ENCODE measurements at regions not wholly inside any gene's neighbourhood (a gene's known extent, or its start where the extent isn't known, plus 50 kb on each side); places are given as distances from the start of the nearest gene placed in this dataset.

DNA sequence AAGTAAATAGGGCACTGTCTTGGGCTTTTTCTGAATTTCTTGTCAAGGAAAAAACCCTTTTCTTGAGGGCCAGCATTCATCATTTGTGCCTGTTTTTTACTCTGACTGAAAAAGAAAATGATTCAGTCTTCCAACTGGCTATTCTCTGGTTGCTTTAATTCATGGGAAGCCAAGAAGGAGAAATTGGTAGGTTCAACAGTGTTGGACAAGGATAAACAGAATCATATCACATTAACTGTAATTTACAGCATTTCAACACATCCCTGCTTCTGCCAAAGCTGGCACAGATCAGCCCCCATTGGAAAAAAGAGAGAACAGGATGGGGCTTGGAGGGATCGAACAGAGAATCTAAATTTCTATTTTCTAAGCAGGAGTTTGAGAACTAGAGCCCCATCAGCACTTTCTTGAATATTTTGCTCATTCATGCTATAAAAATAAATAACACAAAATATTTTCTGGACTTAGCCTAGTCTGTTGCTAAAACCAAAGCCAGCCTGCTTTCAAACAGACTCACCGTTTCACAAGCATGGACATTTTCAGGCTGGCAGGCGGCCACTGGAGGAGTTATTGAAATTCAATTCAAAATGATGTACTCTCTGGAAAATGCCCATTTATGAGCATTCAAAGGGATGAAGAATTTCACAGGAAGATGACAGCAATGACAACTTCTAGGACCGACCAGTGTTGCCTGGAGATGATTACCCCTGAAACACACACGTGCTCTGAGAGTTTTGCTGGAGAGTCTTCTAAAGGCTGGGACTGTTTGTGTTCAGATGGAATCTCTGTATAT is 181.2 kb downstream of the WNT5A start:
- Histone ChIP-seq H2AFZ (ENCODE audit: low read depth, low read length) (peak overlapping the region; percentile 20), H3K4me3 (ENCODE audit: low read length) (no peak overlapping the region), H3K4me1 (ENCODE audit: insufficient read depth, low read length) (peaks cover 17% of the 10 kb centered on the region), H3K9me3 (ENCODE audit: low read length) (no peaks in the 10 kb centered on the region), H3K27me3 (ENCODE audit: insufficient read depth, low read length) (no peaks in the 10 kb centered on the region), H3K36me3 (ENCODE audit: insufficient read depth, low read length) (no peaks in the 10 kb centered on the region)

DNA sequence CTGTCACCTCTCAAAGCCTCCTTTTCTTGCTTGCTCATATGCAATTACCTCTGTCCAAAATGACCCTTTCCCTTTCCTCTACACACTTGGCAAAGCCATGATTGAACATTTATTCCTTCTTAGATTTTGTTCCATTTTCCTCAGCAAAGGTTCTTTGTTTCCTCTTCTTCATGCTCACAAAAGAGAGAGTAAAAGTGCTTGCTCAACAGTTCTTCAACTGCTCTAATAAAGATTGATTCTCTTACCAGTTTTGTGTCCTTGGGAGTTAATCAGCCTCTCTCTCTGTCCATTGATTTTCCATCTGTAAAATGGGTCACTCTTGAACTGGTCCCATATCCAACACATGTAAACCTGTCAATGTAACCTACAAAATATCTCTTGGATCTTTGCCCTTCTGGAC is 186.4 kb downstream of the WNT5A start:
- Histone ChIP-seq H2AFZ (ENCODE audit: low read depth, low read length) (no peak overlapping the region), H3K36me3 (ENCODE audit: insufficient read depth, low read length) (no peaks in the 10 kb centered on the region), H3K9me3 (ENCODE audit: low read length) (no peaks in the 10 kb centered on the region), H3K27me3 (ENCODE audit: insufficient read depth, low read length) (no peaks in the 10 kb centered on the region), H3K4me3 (ENCODE audit: low read length) (no peak overlapping the region), H3K4me1 (ENCODE audit: insufficient read depth, low read length) (peaks cover 16% of the 10 kb centered on the region)

DNA sequence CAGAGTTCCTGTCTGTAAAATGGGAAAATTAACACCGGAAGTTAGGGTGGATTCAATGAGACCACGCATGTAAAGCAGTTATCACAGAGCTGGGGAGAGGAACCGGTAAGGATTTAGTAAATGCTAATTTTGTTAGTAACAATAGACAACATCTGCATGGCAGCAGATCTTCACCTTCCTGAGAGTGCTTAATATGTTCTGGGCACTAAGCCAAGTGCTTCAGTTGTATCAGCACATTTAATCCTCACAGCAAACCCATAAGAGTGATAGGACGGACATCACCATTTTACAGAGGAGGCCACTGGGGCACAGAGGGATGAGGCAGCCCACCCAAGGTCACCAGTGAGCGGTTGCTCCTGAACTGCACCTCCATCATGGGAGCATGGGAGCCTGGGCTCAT is 189.4 kb downstream of the WNT5A start:
- Histone ChIP-seq H3K4me3 (ENCODE audit: low read length) (no peak overlapping the region), H3K36me3 (ENCODE audit: insufficient read depth, low read length) (no peaks in the 10 kb centered on the region), H3K4me1 (ENCODE audit: insufficient read depth, low read length) (no peaks in the 10 kb centered on the region), H3K9me3 (ENCODE audit: low read length) (no peaks in the 10 kb centered on the region), H2AFZ (ENCODE audit: low read depth, low read length) (no peak overlapping the region), H3K27me3 (ENCODE audit: insufficient read depth, low read length) (no peaks in the 10 kb centered on the region)

GRCh38 chr3:55297245-55297644 is 189.9 kb downstream of the WNT5A start:
- Histone ChIP-seq H3K4me1 (ENCODE audit: insufficient read depth, low read length) (no peaks in the 10 kb centered on the region), H3K27me3 (ENCODE audit: insufficient read depth, low read length) (no peaks in the 10 kb centered on the region), H2AFZ (ENCODE audit: low read depth, low read length) (no peak overlapping the region), H3K36me3 (ENCODE audit: insufficient read depth, low read length) (no peaks in the 10 kb centered on the region), H3K4me3 (ENCODE audit: low read length) (no peak overlapping the region), H3K9me3 (ENCODE audit: low read length) (no peaks in the 10 kb centered on the region)

DNA sequence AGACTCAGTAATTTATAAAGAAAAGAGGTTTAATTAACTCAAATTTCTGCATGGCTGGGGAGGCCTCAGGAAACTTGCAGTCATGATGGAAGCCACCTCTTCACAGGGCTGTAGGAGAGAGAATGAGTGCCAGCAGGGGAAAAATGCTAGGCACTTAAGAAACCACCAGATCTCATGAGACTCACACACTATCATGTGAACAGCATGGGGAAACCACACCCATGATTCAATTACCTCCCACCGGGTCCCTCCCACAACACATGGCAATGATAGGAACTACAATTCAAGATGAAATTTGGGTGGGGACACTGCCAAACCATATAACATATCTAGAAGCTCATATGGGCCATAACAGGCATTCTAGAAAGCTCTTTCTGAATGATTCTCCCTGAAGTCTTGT is 190.3 kb downstream of the WNT5A start:
- H3K27me3 ChIP-seq (ENCODE audit: insufficient read depth, low read length): no peaks in the 10 kb centered on the region
- H3K9me3 ChIP-seq (ENCODE audit: low read length): no peaks in the 10 kb centered on the region
- no peak overlapping the region for H2AFZ ChIP-seq (ENCODE audit: low read depth, low read length)
- no peaks in the 10 kb centered on the region for H3K36me3 ChIP-seq (ENCODE audit: insufficient read depth, low read length)
- no peaks in the 10 kb centered on the region for H3K4me1 ChIP-seq (ENCODE audit: insufficient read depth, low read length)
- H3K4me3 ChIP-seq (ENCODE audit: low read length): no peak overlapping the region

- H3K36me3 ChIP-seq (ENCODE audit: insufficient read depth, low read length): no peaks in the 10 kb centered on the region
- no peaks in the 10 kb centered on the region for H3K9me3 ChIP-seq (ENCODE audit: low read length)
- no peaks in the 10 kb centered on the region for H3K4me1 ChIP-seq (ENCODE audit: insufficient read depth, low read length)
- H2AFZ ChIP-seq (ENCODE audit: low read depth, low read length): no peak overlapping the region
- no peaks in the 10 kb centered on the region for H3K27me3 ChIP-seq (ENCODE audit: insufficient read depth, low read length)
- no peak overlapping the region for H3K4me3 ChIP-seq (ENCODE audit: low read length)
Measured at GRCh38 chr3:55296030-55296429, 191.1 kb downstream of the WNT5A start.

DNA sequence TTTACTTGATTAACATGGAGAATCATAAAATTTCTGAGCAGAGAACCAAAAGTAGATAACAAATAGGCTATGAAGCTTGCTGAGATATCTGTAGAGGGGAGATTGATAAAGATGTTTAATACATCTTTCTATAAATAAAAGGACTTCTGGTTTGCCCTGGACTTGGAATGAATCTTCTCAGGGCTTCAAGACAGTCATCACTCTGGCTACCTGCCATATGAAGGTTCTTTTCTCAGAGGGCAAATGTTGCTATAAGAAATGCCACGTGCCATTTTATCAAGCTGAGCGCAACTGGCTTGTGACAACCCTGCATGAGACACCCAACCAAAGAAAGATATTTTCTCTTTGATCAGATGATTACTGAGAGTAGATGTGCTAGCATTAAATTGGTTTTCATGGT is 192.5 kb downstream of the WNT5A start:
- Histone ChIP-seq H3K9me3 (ENCODE audit: low read length) (no peaks in the 10 kb centered on the region), H3K4me1 (ENCODE audit: insufficient read depth, low read length) (no peaks in the 10 kb centered on the region), H3K4me3 (ENCODE audit: low read length) (no peak overlapping the region), H2AFZ (ENCODE audit: low read depth, low read length) (no peak overlapping the region), H3K36me3 (ENCODE audit: insufficient read depth, low read length) (no peaks in the 10 kb centered on the region), H3K27me3 (ENCODE audit: insufficient read depth, low read length) (no peaks in the 10 kb centered on the region)

- no peak overlapping the region for H3K4me3 ChIP-seq (ENCODE audit: low read length)
- no peak overlapping the region for H2AFZ ChIP-seq (ENCODE audit: low read depth, low read length)
- H3K36me3 ChIP-seq (ENCODE audit: insufficient read depth, low read length): no peaks in the 10 kb centered on the region
- no peaks in the 10 kb centered on the region for H3K27me3 ChIP-seq (ENCODE audit: insufficient read depth, low read length)
- H3K9me3 ChIP-seq (ENCODE audit: low read length): no peaks in the 10 kb centered on the region
- H3K4me1 ChIP-seq (ENCODE audit: insufficient read depth, low read length): peaks cover 15% of the 10 kb centered on the region
Measured at GRCh38 chr3:55292360-55292759, 194.7 kb downstream of the WNT5A start.

GRCh38 chr3:55288657-55289056 is 198.4 kb downstream of the WNT5A start:
- no peaks in the 10 kb centered on the region for H3K27me3 ChIP-seq (ENCODE audit: insufficient read depth, low read length)
- peaks cover 15% of the 10 kb centered on the region for H3K4me1 ChIP-seq (ENCODE audit: insufficient read depth, low read length)
- no peaks in the 10 kb centered on the region for H3K9me3 ChIP-seq (ENCODE audit: low read length)
- no peaks in the 10 kb centered on the region for H3K36me3 ChIP-seq (ENCODE audit: insufficient read depth, low read length)
- H3K4me3 ChIP-seq (ENCODE audit: low read length): no peak overlapping the region
- H2AFZ ChIP-seq (ENCODE audit: low read depth, low read length): no peak overlapping the region

- peaks cover 20% of the 10 kb centered on the region for H3K4me1 ChIP-seq (ENCODE audit: insufficient read depth, low read length)
- no peaks in the 10 kb centered on the region for H3K36me3 ChIP-seq (ENCODE audit: insufficient read depth, low read length)
- no peak overlapping the region for H2AFZ ChIP-seq (ENCODE audit: low read depth, low read length)
- H3K27me3 ChIP-seq (ENCODE audit: insufficient read depth, low read length): no peaks in the 10 kb centered on the region
- H3K4me3 ChIP-seq (ENCODE audit: low read length): no peak overlapping the region
- H3K9me3 ChIP-seq (ENCODE audit: low read length): no peaks in the 10 kb centered on the region
Measured at GRCh38 chr3:55286693-55287092, 200.4 kb downstream of the WNT5A start.

DNA sequence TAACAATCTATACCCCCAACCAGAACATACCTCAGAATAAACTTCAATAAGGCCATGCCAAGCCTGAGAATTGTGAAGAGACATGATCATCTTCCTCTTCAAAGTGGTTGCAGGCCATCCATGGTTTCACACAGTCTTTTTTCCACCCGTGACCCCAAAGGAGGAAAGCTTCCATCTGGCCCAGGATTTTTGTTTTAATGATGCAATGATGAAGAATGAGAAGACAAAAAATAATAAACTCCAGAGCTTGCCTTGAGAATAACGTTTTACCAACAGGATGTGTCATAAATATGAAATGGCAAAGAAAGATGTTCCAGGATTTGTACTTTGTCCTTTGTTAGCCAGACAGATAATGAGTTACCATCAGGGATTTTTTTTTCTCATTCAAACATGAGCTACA is 201.9 kb downstream of the WNT5A start:
- no peaks in the 10 kb centered on the region for H3K9me3 ChIP-seq (ENCODE audit: low read length)
- no peaks in the 10 kb centered on the region for H3K36me3 ChIP-seq (ENCODE audit: insufficient read depth, low read length)
- H3K27me3 ChIP-seq (ENCODE audit: insufficient read depth, low read length): no peaks in the 10 kb centered on the region
- no peak overlapping the region for H3K4me3 ChIP-seq (ENCODE audit: low read length)
- peaks cover 20% of the 10 kb centered on the region for H3K4me1 ChIP-seq (ENCODE audit: insufficient read depth, low read length)
- H2AFZ ChIP-seq (ENCODE audit: low read depth, low read length): no peak overlapping the region

GRCh38 chr3:55283441-55283925 is 203.6 kb downstream of the WNT5A start:
- peaks cover 10% of the 10 kb centered on the region for H3K4me1 ChIP-seq (ENCODE audit: insufficient read depth, low read length)
- H3K36me3 ChIP-seq (ENCODE audit: insufficient read depth, low read length): no peaks in the 10 kb centered on the region
- H2AFZ ChIP-seq (ENCODE audit: low read depth, low read length): no peak overlapping the region
- H3K9me3 ChIP-seq (ENCODE audit: low read length): no peaks in the 10 kb centered on the region
- no peaks in the 10 kb centered on the region for H3K27me3 ChIP-seq (ENCODE audit: insufficient read depth, low read length)
- H3K4me3 ChIP-seq (ENCODE audit: low read length): no peak overlapping the region

DNA sequence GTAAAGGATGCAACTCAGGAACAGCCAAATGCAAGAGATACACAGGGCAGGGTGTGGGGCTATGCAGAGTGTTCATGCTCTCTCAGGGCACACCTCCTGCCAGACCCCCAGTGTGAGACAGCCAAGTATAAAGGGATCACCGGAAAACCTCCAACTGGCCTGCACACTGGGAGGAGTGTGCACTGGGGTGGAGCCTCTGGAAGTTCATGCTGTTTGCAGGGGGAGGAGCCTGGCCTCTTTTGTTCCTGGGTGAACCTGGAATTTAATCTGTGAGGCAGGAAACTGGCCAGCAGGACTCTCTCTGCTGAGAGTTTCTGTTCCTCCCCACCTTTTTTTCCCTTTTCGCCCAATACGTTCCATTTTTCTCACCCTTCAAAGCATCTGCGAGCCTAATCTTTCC is 204.1 kb downstream of the WNT5A start:
- Histone ChIP-seq H2AFZ (ENCODE audit: low read depth, low read length) (no peak overlapping the region), H3K4me3 (ENCODE audit: low read length) (no peak overlapping the region), H3K4me1 (ENCODE audit: insufficient read depth, low read length) (peaks cover 5% of the 10 kb centered on the region), H3K27me3 (ENCODE audit: insufficient read depth, low read length) (no peaks in the 10 kb centered on the region), H3K9me3 (ENCODE audit: low read length) (no peaks in the 10 kb centered on the region), H3K36me3 (ENCODE audit: insufficient read depth, low read length) (no peaks in the 10 kb centered on the region)
